Stimulated activated CD8-positive, alpha-beta memory T cell treated with anti-CD3 and anti-CD28 coated beads, Interleukin-12 subunit alpha, Interleukin-12 subunit beta, amount 100 ng/mL, for 24 hours (primary cell): ENCODE measurements at regions not wholly inside any gene's neighbourhood (a gene's known extent, or its start where the extent isn't known, plus 50 kb on each side); places are given as distances from the start of the nearest gene placed in this dataset.
"Not testable (repeated sequence)": the region's sequence is repeated elsewhere in the genome, so short reads cannot be mapped to it uniquely, and the experiment has no call there.

ENCODE experiments used
- DNase-seq: peaks from one replicate; pipeline ENCODE4 v3.0.0-alpha.2; 2020; ENCODE audit errors: extremely low read depth

DNA sequence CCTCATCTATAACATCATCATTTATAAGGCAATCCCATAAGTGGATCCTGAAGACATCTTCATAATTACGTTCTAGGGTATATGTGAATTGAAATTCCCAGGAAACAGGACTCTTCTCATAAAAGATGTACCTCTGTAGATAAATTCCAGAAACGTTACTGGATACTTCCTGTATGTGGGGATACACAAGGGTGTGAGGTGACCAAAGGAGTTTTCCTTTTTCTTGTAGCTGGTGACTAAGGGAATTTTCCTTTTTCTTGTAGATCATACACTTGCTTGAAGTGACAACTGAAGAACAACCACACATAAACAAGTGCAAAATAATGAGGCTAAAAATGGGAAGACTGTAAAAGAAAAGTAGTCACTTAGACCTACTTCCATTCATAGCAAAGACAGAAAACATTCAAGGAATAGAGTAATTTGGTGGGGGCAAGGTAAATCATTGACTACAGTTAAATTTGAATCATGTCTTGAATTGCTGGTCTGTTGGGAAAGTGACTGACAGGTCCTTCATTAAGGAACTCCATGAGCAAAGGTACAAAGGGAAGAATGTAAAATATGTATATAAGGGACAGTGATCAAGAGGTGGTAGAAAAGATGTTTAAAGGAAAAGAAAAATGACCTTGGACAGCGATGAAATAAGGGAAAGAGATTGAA is 53.2 kb upstream of the UBE2E3 start:
- no peak for DNase-seq

- no peak for DNase-seq
Measured at GRCh38 chr2:180925700-180926099, 54.7 kb upstream of the UBE2E3 start.

GRCh38 chr2:180924063-180924462 is 56.3 kb upstream of the UBE2E3 start:
- no peak for DNase-seq

DNA sequence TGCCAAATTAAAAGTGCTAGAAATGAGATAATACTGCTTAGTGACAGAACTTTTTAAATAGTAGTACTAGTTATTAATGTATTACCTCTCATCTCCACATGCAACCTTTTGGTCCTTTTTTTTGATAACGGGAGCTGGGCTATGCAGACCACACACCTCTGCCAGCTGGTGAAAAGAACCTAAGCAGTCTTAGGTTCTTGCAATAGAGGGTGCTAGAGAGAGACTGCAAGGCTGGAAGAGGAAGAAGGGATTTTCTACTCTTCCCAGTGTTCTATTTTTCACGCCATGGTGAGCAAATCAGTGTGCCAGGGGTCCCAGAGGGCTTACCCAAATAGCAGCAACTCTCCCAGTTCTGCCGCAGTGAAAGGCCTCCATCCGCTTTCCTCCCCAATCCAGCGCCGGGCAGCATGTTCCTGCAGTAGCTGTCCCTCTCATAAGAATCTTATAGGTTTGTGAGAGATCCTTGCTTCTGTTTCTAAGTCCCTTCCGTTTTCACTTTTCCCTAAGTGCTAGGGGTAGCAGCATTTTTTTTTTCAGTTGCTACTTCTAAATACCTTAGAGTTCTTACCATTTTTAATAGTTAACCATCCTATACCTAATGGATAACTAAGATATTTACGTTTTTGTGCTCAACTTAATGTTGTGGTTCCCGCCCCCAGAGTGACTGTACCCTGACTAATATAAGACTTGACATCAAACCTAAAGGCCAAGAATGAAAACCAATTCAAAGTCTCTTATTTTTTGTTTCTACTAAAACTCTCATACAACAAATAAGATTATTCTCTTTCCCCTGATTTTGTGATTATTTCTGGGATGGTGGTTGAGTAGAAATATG is 69.4 kb upstream of the UBE2E3 start:
- DNase-seq = no peak

GRCh38 chr2:180907731-180908130 is 72.7 kb upstream of the UBE2E3 start:
- DNase-seq = no peak

DNA sequence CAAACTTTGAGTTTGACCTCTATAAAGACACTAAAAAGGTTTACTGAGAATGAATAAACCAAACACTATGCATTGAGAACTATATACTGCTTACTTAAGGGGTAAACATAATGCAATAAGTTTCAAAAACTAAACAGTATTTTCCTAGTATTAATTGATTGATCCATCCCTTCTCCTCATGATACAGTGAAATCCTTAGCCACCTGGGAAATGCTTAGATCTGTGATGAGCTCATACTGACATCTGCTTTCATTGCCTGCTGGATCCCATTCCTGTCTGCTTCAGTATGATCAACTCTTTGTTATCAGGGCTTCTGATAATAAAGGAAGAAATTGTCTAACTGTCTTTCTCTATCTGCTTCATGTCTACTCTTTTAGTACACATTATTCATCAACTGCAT is 74.9 kb upstream of the UBE2E3 start:
- DNase-seq = no peak

GRCh38 chr2:180905002-180905401 is 75.4 kb upstream of the UBE2E3 start:
- no peak for DNase-seq

- DNase-seq = no peak
Measured at GRCh38 chr2:180901331-180901730, 79.1 kb upstream of the UBE2E3 start.

GRCh38 chr2:180893752-180894151 is 86.7 kb upstream of the UBE2E3 start:
- DNase-seq = no peak

DNA sequence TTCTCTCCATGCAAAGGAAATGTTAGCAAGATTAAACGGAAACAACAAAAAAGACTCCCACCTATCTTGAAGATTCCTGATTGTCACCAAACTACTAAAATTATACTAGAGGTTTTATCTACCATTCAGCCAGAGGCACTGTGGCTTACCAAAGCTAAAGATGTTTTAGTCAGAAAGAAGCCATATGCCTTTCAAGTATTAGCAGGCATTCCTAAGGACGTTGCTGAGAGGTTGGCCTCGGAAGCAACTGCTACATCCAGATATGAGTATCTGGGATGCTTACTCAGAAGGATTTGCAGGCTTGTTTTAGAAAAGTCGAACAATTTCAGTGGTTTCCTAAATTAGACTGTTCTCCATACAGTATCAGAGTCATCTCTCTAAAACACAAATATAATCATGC is 88.3 kb upstream of the UBE2E3 start:
- no peak for DNase-seq

GRCh38 chr2:180891360-180891759 is 89.0 kb upstream of the UBE2E3 start:
- DNase-seq = no peak

DNA sequence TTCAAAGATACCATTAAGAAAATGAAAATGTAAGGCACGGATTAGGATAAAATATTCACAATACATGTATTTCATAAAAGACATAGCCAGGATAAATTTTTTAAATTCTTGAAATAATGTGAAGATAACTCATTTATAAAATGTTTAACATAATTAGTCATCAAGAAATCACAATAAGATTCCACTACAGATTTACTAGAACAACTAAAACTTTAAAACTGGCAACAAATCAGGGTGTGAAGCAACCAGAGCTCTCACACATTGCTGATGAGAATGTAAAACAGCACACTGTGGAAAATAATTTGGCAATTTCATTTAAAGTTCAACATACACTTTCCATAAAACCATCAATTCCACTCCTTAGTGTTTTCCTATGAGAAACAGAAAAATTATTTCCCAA is 89.6 kb upstream of the UBE2E3 start:
- DNase-seq = no peak

- DNase-seq = no peak
Measured at GRCh38 chr2:180882959-180883358, 97.4 kb upstream of the UBE2E3 start.

- DNase-seq = no peak
Measured at GRCh38 chr2:180876506-180876905, 103.9 kb upstream of the UBE2E3 start.

DNA sequence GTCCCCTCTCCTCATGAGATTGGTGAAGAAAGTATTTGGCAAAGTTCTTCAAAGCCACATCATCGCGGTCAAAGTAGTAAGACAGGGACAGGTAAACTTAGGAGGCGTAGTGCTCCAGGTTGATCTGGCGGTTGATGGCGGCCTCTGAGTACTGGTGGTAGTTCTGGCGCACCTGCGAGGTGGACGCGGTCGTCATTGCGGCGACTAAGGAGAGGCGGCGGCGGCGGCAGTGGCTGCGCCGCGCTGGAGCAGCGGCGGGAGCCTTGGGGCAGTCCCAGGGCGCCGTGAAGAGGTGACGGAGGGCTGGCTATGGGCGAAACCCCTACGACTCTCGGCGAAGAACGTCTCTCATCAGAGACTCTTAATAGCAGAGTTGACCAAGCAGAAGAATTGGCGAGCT is 107.2 kb upstream of the UBE2E3 start:
- no peak for DNase-seq

GRCh38 chr2:180872781-180873180 is 107.6 kb upstream of the UBE2E3 start:
- not testable (repeated sequence) for DNase-seq

DNA sequence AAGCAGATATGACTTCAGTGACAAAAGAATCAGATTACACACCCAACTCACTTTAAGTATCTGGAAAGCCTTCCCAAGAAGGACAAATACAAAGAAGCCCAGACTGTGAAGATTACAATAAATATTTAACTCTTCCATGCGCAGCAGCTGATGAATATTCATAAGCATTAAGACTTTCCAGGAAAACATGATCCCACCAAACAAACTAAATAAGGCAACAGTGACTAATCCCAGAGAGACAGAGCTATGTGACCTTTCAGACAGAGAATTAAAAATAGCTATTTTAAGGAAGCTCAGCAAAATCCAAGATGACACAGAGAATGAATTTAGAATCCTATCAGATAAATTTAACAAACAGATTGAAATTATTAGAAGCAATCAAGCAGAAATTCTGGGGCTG is 108.2 kb upstream of the UBE2E3 start:
- DNase-seq = no peak

- DNase-seq = no peak
Measured at GRCh38 chr2:180871649-180872048, 108.8 kb upstream of the UBE2E3 start.

DNA sequence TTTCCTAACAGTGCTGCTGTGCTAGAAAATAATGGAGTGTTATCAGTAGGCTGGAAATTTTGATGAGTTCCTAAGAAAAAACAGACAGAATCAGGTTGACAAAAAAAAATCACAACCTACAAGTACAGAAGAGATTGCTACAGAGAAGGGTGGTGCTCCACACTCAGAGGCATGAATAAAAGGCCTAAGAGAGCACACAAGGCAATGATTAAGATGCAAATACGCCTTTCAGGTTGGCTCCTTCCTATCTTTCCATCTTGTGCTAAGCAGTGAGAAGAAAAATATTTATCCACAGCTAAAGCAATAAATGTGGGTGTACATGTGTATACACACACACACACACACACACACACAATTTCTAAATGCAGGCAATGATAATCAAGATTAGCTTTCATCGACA is 130.6 kb upstream of the UBE2E3 start:
- no peak for DNase-seq

GRCh38 chr2:180848393-180848792 is 132.0 kb upstream of the UBE2E3 start:
- no peak for DNase-seq

DNA sequence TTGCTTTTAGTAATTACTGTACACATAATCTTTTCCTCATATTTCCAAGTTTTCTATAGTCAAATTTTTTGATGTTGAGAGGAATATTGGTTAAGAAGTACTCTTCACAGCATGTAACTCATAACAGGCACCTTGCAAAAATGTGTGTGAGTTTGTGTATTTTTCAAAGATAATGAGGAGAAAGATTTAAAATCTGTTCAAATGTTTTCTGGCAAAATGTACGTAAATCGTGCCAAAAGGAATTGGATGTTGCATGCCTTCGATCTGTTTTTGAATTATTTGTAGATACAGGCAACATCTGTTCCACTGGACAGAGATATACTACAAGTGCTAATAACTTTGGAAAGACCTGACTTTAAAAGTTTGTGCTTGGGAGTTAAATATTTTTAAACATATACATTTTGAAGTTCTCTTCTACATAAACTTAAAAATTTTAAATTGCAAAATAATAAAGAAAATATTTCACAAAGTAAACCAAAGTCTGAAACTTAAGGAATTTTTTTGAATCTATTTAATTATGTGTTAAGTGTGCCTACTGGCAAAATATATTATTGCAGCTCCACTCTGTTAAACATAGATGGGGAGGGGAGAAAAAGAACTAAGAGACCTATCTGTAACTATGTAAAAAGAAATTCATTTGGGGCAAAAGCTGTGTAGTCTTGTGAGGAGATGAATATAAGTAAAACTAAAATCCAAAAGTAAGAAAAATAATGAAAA is 133.5 kb upstream of the UBE2E3 start:
- DNase-seq = no peak

GRCh38 chr2:180842461-180842860 is 137.9 kb upstream of the UBE2E3 start:
- DNase-seq = no peak

- no peak for DNase-seq
Measured at GRCh38 chr2:180840641-180841040, 139.8 kb upstream of the UBE2E3 start.
